ENCODE measurements at regions not wholly inside any gene's neighbourhood (a gene's known extent, or its start where the extent isn't known, plus 50 kb on each side); places are given as distances from the start of the nearest gene placed in this dataset.

GRCh38 chr11:105466582-105467228 is 143.2 kb upstream of the GRIA4 start:
- Histone ChIP-seq H3K9ac (ENCODE audit: low read length) (no peak overlapping the region), H4K20me1 (ENCODE audit: insufficient read depth) (no peaks in the 10 kb centered on the region), H3K9me3 (ENCODE audit: low read length) (no peaks in the 10 kb centered on the region), H3F3A (ENCODE audit: insufficient read depth, low read length, poor library complexity, severe bottlenecking) (no peaks in the 10 kb centered on the region), H3K27ac (ENCODE audit: low read length) (no peak overlapping the region), H3K36me3 (ENCODE audit: insufficient read depth, low read length) (no peaks in the 10 kb centered on the region), H3K4me3 (ENCODE audit: low read length) (no peak overlapping the region), H3K4me2 (ENCODE audit: low read length) (no peak overlapping the region), H3K9me2 (ENCODE audit: insufficient read depth, low read length) (no peaks in the 10 kb centered on the region), H3K79me2 (replicated peaks; ENCODE audit: insufficient read depth, low read length) (no peaks in the 10 kb centered on the region), H2AFZ (ENCODE audit: low read depth, low read length) (no peak overlapping the region), H3K27me3 (ENCODE audit: insufficient read depth, low read depth, low read length) (no peaks in the 10 kb centered on the region)
- TF ChIP-seq EZH2 (IDR thresholded peaks at IDR 0.05; ENCODE audit: borderline replicate concordance, insufficient read depth, low read length, poor library complexity, severe bottlenecking) (no peak), MXI1 (conservative IDR thresholded peaks at IDR 0.05; ENCODE audit: poor library complexity, severe bottlenecking) (no peak), TAF1 (IDR thresholded peaks at IDR 0.05; ENCODE audit: low read depth) (no peak), RAD21 (conservative IDR thresholded peaks at IDR 0.05) (no peak), SMC3 (conservative IDR thresholded peaks at IDR 0.05; ENCODE audit: poor library complexity) (no peak), POLR2AphosphoS5 (IDR thresholded peaks at IDR 0.05) (no peak)
- TF ChIP-seq, protein P1, sequence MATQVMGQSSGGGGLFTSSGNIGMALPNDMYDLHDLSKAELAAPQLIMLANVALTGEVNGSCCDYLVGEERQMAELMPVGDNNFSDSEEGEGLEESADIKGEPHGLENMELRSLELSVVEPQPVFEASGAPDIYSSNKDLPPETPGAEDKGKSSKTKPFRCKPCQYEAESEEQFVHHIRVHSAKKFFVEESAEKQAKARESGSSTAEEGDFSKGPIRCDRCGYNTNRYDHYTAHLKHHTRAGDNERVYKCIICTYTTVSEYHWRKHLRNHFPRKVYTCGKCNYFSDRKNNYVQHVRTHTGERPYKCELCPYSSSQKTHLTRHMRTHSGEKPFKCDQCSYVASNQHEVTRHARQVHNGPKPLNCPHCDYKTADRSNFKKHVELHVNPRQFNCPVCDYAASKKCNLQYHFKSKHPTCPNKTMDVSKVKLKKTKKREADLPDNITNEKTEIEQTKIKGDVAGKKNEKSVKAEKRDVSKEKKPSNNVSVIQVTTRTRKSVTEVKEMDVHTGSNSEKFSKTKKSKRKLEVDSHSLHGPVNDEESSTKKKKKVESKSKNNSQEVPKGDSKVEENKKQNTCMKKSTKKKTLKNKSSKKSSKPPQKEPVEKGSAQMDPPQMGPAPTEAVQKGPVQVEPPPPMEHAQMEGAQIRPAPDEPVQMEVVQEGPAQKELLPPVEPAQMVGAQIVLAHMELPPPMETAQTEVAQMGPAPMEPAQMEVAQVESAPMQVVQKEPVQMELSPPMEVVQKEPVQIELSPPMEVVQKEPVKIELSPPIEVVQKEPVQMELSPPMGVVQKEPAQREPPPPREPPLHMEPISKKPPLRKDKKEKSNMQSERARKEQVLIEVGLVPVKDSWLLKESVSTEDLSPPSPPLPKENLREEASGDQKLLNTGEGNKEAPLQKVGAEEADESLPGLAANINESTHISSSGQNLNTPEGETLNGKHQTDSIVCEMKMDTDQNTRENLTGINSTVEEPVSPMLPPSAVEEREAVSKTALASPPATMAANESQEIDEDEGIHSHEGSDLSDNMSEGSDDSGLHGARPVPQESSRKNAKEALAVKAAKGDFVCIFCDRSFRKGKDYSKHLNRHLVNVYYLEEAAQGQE (IDR thresholded peaks at IDR 0.05; ENCODE audit: borderline replicate concordance), result no peak

GRCh38 chr11:105458071-105458470 is 151.8 kb upstream of the GRIA4 start:
- H3K9ac ChIP-seq (ENCODE audit: low read length), result no peak overlapping the region
- H3K9me2 ChIP-seq (ENCODE audit: insufficient read depth, low read length), result no peaks in the 10 kb centered on the region
- no peak overlapping the region for H3K27ac ChIP-seq (ENCODE audit: low read length)
- TF ChIP-seq EZH2 (IDR thresholded peaks at IDR 0.05; ENCODE audit: borderline replicate concordance, insufficient read depth, low read length, poor library complexity, severe bottlenecking), result no peak
- no peak for TF ChIP-seq EP300 (conservative IDR thresholded peaks at IDR 0.05; ENCODE audit: poor library complexity, severe bottlenecking)
- TF ChIP-seq, protein P1 (IDR thresholded peaks at IDR 0.05; ENCODE audit: borderline replicate concordance), result no peak
- TF ChIP-seq SMC3 (conservative IDR thresholded peaks at IDR 0.05; ENCODE audit: poor library complexity), result no peak
- TF ChIP-seq RAD21 (conservative IDR thresholded peaks at IDR 0.05), result no peak
- TF ChIP-seq POLR2AphosphoS5 (IDR thresholded peaks at IDR 0.05), result no peak
- no peak for TF ChIP-seq TAF1 (IDR thresholded peaks at IDR 0.05; ENCODE audit: low read depth)
- H2AFZ ChIP-seq (ENCODE audit: low read depth, low read length), result no peak overlapping the region
- H3K4me3 ChIP-seq (ENCODE audit: low read length), result no peak overlapping the region
- H3K79me2 ChIP-seq (replicated peaks; ENCODE audit: insufficient read depth, low read length), result no peaks in the 10 kb centered on the region
- no peak overlapping the region for H3K4me2 ChIP-seq (ENCODE audit: low read length)
- H3F3A ChIP-seq (ENCODE audit: insufficient read depth, low read length, poor library complexity, severe bottlenecking), result no peaks in the 10 kb centered on the region
- H3K9me3 ChIP-seq (ENCODE audit: low read length), result no peaks in the 10 kb centered on the region
- H3K36me3 ChIP-seq (ENCODE audit: insufficient read depth, low read length), result no peaks in the 10 kb centered on the region
- no peaks in the 10 kb centered on the region for H3K27me3 ChIP-seq (ENCODE audit: insufficient read depth, low read depth, low read length)
- H4K20me1 ChIP-seq (ENCODE audit: insufficient read depth), result no peaks in the 10 kb centered on the region
